ENCODE measurements at regions not wholly inside any gene's neighbourhood (a gene's known extent, or its start where the extent isn't known, plus 50 kb on each side); places are given as distances from the start of the nearest gene placed in this dataset.
"Not testable (repeated sequence)": the region's sequence is repeated elsewhere in the genome, so short reads cannot be mapped to it uniquely, and the experiment has no call there.

- no peak for DNase-seq
- in situ Hi-C loops (cut with MboI; ENCODE audit: low pct_unique_long_range_greater_than_20kb, low sequenced_read_pairs) = no loop called here
Observed at GRCh38 chr3:110459021-110459420, 612.6 kb upstream of the NECTIN3 start.

- in situ Hi-C loops (cut with MboI; ENCODE audit: low pct_unique_long_range_greater_than_20kb, low sequenced_read_pairs) = no loop called here
Observed at GRCh38 chr3:110470310-110470709, 601.3 kb upstream of the NECTIN3 start.

GRCh38 chr3:110473405-110473804, 598.2 kb upstream of the NECTIN3 start:
- in situ Hi-C loops (cut with MboI; ENCODE audit: low pct_unique_long_range_greater_than_20kb, low sequenced_read_pairs) = no loop called here

More at GRCh38 chr3:110470310-110470709, 601.3 kb upstream of the NECTIN3 start:
- DNase-seq = no peak

GRCh38 chr3:110474397-110474796, 597.2 kb upstream of the NECTIN3 start:
- in situ Hi-C loops (cut with MboI; ENCODE audit: low pct_unique_long_range_greater_than_20kb, low sequenced_read_pairs) = no loop called here
- no peak for DNase-seq

More at GRCh38 chr3:110473405-110473804, 598.2 kb upstream of the NECTIN3 start:
- DNase-seq = no peak

- in situ Hi-C loops (cut with MboI; ENCODE audit: low pct_unique_long_range_greater_than_20kb, low sequenced_read_pairs) = no loop called here
- no peak for DNase-seq
Observed at GRCh38 chr3:110478377-110479054, 593.1 kb upstream of the NECTIN3 start.

- no peak for DNase-seq
- in situ Hi-C loops (cut with MboI; ENCODE audit: low pct_unique_long_range_greater_than_20kb, low sequenced_read_pairs) = no loop called here
Observed at GRCh38 chr3:110479731-110480130, 591.9 kb upstream of the NECTIN3 start.

- in situ Hi-C loops (cut with MboI; ENCODE audit: low pct_unique_long_range_greater_than_20kb, low sequenced_read_pairs) = no loop called here
Observed at GRCh38 chr3:110485389-110485788, 586.2 kb upstream of the NECTIN3 start.

GRCh38 chr3:110487840-110488239, 583.8 kb upstream of the NECTIN3 start:
- DNase-seq = no peak
- in situ Hi-C loops (cut with MboI; ENCODE audit: low pct_unique_long_range_greater_than_20kb, low sequenced_read_pairs) = no loop called here

More at GRCh38 chr3:110485389-110485788, 586.2 kb upstream of the NECTIN3 start:
- DNase-seq = no peak

GRCh38 chr3:110491413-110491812, 580.2 kb upstream of the NECTIN3 start:
- in situ Hi-C loops (cut with MboI; ENCODE audit: low pct_unique_long_range_greater_than_20kb, low sequenced_read_pairs) = no loop called here
- no peak for DNase-seq

GRCh38 chr3:110492876-110493275, 578.7 kb upstream of the NECTIN3 start:
- no peak for DNase-seq
- in situ Hi-C loops (cut with MboI; ENCODE audit: low pct_unique_long_range_greater_than_20kb, low sequenced_read_pairs) = no loop called here

GRCh38 chr3:110493438-110494092, 578.1 kb upstream of the NECTIN3 start:
- in situ Hi-C loops (cut with MboI; ENCODE audit: low pct_unique_long_range_greater_than_20kb, low sequenced_read_pairs) = no loop called here
- DNase-seq = no peak

GRCh38 chr3:110494093-110494490, 577.5 kb upstream of the NECTIN3 start:
- in situ Hi-C loops (cut with MboI; ENCODE audit: low pct_unique_long_range_greater_than_20kb, low sequenced_read_pairs) = no loop called here
- no peak for DNase-seq

- DNase-seq = no peak
- in situ Hi-C loops (cut with MboI; ENCODE audit: low pct_unique_long_range_greater_than_20kb, low sequenced_read_pairs) = no loop called here
Observed at GRCh38 chr3:110494728-110495127, 576.9 kb upstream of the NECTIN3 start.

GRCh38 chr3:110495201-110495927, 576.3 kb upstream of the NECTIN3 start:
- in situ Hi-C loops (cut with MboI; ENCODE audit: low pct_unique_long_range_greater_than_20kb, low sequenced_read_pairs) = no loop called here
- DNase-seq = no peak

GRCh38 chr3:110504401-110504800, 567.2 kb upstream of the NECTIN3 start:
- no peak for DNase-seq
- in situ Hi-C loops (cut with MboI; ENCODE audit: low pct_unique_long_range_greater_than_20kb, low sequenced_read_pairs) = no loop called here

GRCh38 chr3:110504901-110505300, 566.7 kb upstream of the NECTIN3 start:
- in situ Hi-C loops (cut with MboI; ENCODE audit: low pct_unique_long_range_greater_than_20kb, low sequenced_read_pairs) = no loop called here
- no peak for DNase-seq

- no peak for DNase-seq
- in situ Hi-C loops (cut with MboI; ENCODE audit: low pct_unique_long_range_greater_than_20kb, low sequenced_read_pairs) = no loop called here
Observed at GRCh38 chr3:110506890-110507289, 564.7 kb upstream of the NECTIN3 start.

- in situ Hi-C loops (cut with MboI; ENCODE audit: low pct_unique_long_range_greater_than_20kb, low sequenced_read_pairs); DNase-seq: not testable (repeated sequence)
Observed at GRCh38 chr3:110507570-110507969, 564.0 kb upstream of the NECTIN3 start.

GRCh38 chr3:110512961-110513360, 558.7 kb upstream of the NECTIN3 start:
- in situ Hi-C loops (cut with MboI; ENCODE audit: low pct_unique_long_range_greater_than_20kb, low sequenced_read_pairs) = no loop called here
- DNase-seq = no peak

- in situ Hi-C loops (cut with MboI; ENCODE audit: low pct_unique_long_range_greater_than_20kb, low sequenced_read_pairs) = no loop called here
- DNase-seq = no peak
Observed at GRCh38 chr3:110518031-110518430, 553.6 kb upstream of the NECTIN3 start.
